Lung (tissue), 11 donors: ENCODE measurements at regions not wholly inside any gene's neighbourhood (a gene's known extent, or its start where the extent isn't known, plus 50 kb on each side); places are given as distances from the start of the nearest gene placed in this dataset.

Experiments
- ATAC-seq: fragments of 200-7000 bp; cut with Tn5 transposase; one replicate; pipeline ENCODE4 v1.9.1; 2020; ENCODE audit warnings: moderate number of reproducible peaks; ENCODE audit not compliant: insufficient read depth, low FRiP score
- DNase-seq, 3 donors: peaks; one replicate each; pipeline ENCODE4 v3.0.0-alpha.2; 2013 to 2017
- H3K27ac ChIP-seq, 2 donors: one replicate each; pipeline ENCODE4 v1.5.1; 2013; ENCODE audit warnings: mild to moderate bottlenecking in 2 of 2, moderate library complexity in 2 of 2, control low read depth in 1 of 2, inconsistent platforms in 1 of 2, low read depth in 1 of 2, low read length in 1 of 2
- H3K27me3 ChIP-seq, 3 donors: one replicate each; pipeline ENCODE4 v1.5.1; 2013; ENCODE audit warnings: low read length in 2 of 3; ENCODE audit not compliant: control insufficient read depth in 3 of 3, insufficient read depth in 3 of 3
- H3K36me3 ChIP-seq, 4 donors: one replicate each; pipeline ENCODE4 v1.5.1; 2013; ENCODE audit warnings: low read length in 4 of 4, mild to moderate bottlenecking in 1 of 4, moderate library complexity in 1 of 4; ENCODE audit not compliant: control insufficient read depth in 4 of 4, insufficient read depth in 4 of 4
- H3K4me1 ChIP-seq, 5 donors: one replicate each; pipeline ENCODE4 v1.5.1; 2013; ENCODE audit warnings: low read length in 5 of 5, mild to moderate bottlenecking in 2 of 5, moderate library complexity in 1 of 5; ENCODE audit not compliant: control insufficient read depth in 5 of 5, insufficient read depth in 5 of 5
- H3K4me3 ChIP-seq: one replicate; pipeline ENCODE4 v1.5.1; 2013; ENCODE audit warnings: mild to moderate bottlenecking, control low read depth, moderate library complexity
- H3K9ac ChIP-seq, 2 donors: one replicate each; pipeline ENCODE4 v1.5.1; 2013; ENCODE audit warnings: low read length in 2 of 2, control low read depth in 1 of 2; ENCODE audit not compliant: insufficient read depth in 1 of 2
- H3K9me3 ChIP-seq, 4 donors: one replicate each; pipeline ENCODE4 v1.5.1; 2013; ENCODE audit warnings: low read length in 3 of 4, mild to moderate bottlenecking in 1 of 4, moderate library complexity in 1 of 4; ENCODE audit not compliant: control insufficient read depth in 4 of 4, insufficient read depth in 3 of 4
- WGBS, 2 donors: extraction: QIAGEN DNeasy Blood & Tissue Kit; methylation state at CpG; one replicate each; pipeline ENCODE4 v1.1.7; 2013; 5-methylcytosine and 5-hydroxymethylcytosine counted together
- TF ChIP-seq, protein P1 (sequence below): IDR thresholded peaks from 2 replicates; pipeline ENCODE4 v1.5.1; 2012; ENCODE audit warnings: mild to moderate bottlenecking; ENCODE audit errors: control extremely low read depth, extremely low read depth
- donor health status: control.
- donor health status: control.
- donor health status: Bipolar disorder and iron deficiency.
- donor health status: healthy.
- donor health status: DM: yes; HTN: yes; CAD: no.

DNA sequence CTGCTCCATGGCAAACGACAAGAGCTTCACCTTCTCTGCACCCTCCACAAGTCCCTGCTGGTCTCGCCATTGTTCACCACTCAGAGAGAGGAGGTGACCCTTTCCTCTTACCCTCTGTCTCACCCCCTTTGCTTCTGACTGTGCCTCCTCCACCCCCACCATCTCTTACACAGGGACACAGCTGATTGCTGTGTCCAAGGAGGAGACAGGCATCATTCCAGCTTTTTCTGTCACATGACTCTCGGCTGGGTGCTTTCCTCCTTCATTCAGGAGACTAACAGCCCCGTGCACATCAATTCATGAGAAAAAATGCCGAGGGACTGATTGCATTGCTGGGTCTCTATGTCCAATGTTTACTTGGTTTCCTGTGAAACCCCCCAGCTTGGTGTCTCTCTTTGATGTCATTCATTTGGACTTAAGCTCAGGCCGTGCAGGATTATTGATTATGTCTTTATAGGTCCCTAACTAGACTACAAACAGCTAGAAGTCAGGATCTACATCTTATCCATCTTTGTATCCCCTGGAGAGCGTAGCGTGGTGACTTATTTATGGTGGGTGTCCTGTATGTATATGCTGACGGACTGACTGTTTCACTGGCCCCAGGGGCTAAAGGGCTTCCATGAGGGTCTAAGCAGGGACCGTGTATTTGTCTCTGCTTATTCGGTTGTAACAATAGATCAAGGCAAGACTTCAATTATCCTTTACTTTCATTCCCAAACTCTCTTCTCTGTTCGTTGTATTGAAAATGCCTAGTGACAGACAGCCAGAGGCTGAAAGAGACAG lies 82.2 kb upstream of the CDH13 start:
- DNase-seq (peak in 1 of 3 donors; percentile 51), ATAC-seq (no peak)
- TF ChIP-seq, protein P1, sequence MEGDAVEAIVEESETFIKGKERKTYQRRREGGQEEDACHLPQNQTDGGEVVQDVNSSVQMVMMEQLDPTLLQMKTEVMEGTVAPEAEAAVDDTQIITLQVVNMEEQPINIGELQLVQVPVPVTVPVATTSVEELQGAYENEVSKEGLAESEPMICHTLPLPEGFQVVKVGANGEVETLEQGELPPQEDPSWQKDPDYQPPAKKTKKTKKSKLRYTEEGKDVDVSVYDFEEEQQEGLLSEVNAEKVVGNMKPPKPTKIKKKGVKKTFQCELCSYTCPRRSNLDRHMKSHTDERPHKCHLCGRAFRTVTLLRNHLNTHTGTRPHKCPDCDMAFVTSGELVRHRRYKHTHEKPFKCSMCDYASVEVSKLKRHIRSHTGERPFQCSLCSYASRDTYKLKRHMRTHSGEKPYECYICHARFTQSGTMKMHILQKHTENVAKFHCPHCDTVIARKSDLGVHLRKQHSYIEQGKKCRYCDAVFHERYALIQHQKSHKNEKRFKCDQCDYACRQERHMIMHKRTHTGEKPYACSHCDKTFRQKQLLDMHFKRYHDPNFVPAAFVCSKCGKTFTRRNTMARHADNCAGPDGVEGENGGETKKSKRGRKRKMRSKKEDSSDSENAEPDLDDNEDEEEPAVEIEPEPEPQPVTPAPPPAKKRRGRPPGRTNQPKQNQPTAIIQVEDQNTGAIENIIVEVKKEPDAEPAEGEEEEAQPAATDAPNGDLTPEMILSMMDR = no peak
- Histone ChIP-seq H3K36me3 (no peaks in the 10 kb centered on the region), H3K4me3 (no peak overlapping the region), H3K27ac (no peak overlapping the region), H3K4me1 (peaks cover 0 to 9% (median 0%) of the 10 kb centered on the region in 5 donors), H3K9me3 (peaks cover 0 to 7% (median 0%) of the 10 kb centered on the region in 4 donors), H3K9ac (no peak overlapping the region), H3K27me3 (peaks cover 0 to 3% (median 0%) of the 10 kb centered on the region in 3 donors)
- WGBS, 2 donors = 58 to 77% methylated on average over 12 of the region's 12 CpGs

DNA sequence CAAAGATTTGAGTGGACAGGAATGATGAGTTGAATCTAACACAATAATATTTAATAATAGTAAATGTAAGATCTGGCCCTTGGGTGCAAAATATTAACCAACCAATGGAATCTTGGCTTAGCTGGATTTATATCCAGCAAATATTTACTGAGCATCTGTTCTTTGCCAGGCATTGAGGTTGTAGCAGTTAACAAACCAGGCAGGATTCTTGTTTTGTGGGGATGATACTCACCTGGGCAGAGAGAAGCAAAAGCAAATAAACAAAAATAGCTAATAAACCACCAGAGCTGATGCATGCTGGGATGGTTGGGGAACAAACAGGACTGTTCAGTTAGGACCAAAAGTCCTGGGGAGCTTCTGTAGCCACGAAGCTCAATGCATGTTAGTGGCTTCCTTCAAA lies 84.1 kb upstream of the CDH13 start:
- peaks cover 0 to 6% (median 0%) of the 10 kb centered on the region in 4 donors for H3K9me3 ChIP-seq
- H3K9ac ChIP-seq = no peak overlapping the region
- 56 to 86% methylated on average over 1 of the region's 1 CpG for WGBS, 2 donors
- H3K36me3 ChIP-seq = no peaks in the 10 kb centered on the region
- peaks cover 0 to 3% (median 0%) of the 10 kb centered on the region in 3 donors for H3K27me3 ChIP-seq
- no peak overlapping the region for H3K4me3 ChIP-seq
- H3K4me1 ChIP-seq = peaks cover 0 to 9% (median 0%) of the 10 kb centered on the region in 5 donors
- H3K27ac ChIP-seq = no peak overlapping the region
- DNase-seq (no peak), ATAC-seq (no peak)
- TF ChIP-seq, protein P1 = no peak

DNA sequence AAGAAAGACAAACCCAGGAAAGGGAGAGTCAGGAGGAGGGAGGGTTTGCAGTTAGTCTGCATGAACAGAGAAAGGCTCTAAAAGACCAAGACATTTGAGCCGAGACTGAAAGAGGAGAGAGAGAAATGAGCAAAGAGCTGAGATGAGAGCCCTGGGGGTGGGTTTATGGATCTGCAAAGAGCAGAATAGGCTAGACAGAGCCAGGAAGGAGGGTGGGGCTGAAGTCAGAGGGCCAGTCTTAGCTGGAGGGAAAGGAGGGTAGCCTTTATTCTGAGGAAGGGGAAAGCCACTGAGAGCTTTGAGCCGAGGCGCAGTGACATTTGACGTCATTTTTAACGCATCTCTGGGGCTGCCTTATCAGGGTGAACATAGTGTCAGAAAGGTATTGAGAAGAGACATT lies 85.7 kb upstream of the CDH13 start:
- TF ChIP-seq, protein P1 = no peak
- Histone ChIP-seq H3K4me1 (peaks cover 0 to 9% (median 0%) of the 10 kb centered on the region in 5 donors), H3K27me3 (peaks cover 0 to 3% (median 0%) of the 10 kb centered on the region in 3 donors), H3K9ac (no peak overlapping the region), H3K4me3 (no peak overlapping the region), H3K9me3 (peaks cover 0 to 4% (median 0%) of the 10 kb centered on the region in 4 donors), H3K36me3 (no peaks in the 10 kb centered on the region), H3K27ac (no peak overlapping the region)
- DNase-seq (no peak), ATAC-seq (no peak)
- WGBS, 2 donors = 87 to 89% methylated on average over 5 of the region's 5 CpGs
